DMS53 treated with DMSO at 0.1 percent for 48 hours (cell line): ENCODE measurements at regions not wholly inside any gene's neighbourhood (a gene's known extent, or its start where the extent isn't known, plus 50 kb on each side); places are given as distances from the start of the nearest gene placed in this dataset.

Experiments
- DNase-seq: peaks from one replicate; lab custom pipeline; 2025; ENCODE audit not compliant: unreplicated experiment; lab: John Stamatoyannopoulos, UW

GRCh38 chr3:147582642-147583041 lies 173.5 kb downstream of the ZIC1 start:
- DNase-seq: no peak

- no peak for DNase-seq
Measured at GRCh38 chr3:147589016-147589415, 179.9 kb downstream of the ZIC1 start.

- no peak for DNase-seq
Measured at GRCh38 chr3:147604136-147604535, 195.0 kb downstream of the ZIC1 start.

DNA sequence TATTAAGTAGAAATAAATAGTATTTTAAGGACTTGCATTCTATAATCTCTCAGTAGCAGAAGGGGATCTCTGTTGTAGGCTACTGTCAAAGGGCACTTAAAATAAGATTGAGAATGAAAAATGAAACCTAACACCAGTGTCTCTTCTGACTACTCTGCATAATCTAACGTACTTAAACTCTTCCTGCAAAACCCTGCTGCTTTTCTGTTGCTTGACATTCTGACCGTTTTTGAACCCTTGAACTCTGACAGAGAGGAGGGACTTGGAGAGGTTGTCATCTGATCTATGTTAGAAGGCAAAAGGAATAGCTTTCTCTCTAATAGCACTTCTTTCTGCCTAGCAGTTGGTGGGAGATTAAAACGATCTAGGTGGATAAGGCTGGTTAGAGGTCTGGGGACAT lies 204.6 kb downstream of the ZIC1 start:
- DNase-seq: no peak

DNA sequence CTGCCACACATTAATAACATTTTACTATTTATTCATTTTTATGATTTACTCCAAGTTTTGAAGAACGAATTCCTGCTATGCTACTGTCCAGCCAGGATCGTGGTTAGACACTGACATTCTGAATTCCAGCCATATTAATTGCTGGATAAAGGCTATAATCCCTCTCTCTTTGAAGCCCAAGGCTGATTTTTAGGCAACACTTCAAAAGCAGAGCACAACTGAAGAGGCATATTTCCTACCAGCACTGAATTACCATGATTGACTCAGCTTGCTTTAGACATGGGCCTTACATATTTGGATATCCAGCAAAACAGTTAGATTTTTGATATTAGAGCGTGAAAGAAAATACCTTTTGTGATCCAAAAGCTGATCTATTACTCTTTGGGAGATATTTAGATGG lies 205.0 kb downstream of the ZIC1 start:
- no peak for DNase-seq

DNA sequence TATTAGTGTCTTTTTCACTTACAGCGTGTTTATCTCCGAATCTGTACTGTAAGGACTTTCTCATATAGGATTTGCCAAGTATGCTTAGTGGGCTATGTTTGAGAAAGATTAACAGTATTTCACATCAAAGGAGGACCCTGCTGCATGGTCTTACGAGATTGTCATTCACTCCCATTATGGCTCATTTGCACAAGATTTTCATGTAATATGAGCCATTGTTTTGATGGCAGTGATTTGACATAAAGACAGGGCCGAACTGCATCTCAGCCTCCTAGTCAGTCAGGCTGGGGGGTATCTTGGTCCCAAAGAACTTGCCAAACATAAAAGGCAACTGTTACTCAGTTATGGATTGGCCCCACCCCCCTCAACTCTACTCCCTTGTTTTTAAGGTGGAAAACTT lies 205.9 kb downstream of the ZIC1 start:
- no peak for DNase-seq

GRCh38 chr3:147616998-147617619 lies 207.9 kb downstream of the ZIC1 start:
- DNase-seq: peak; percentile 32

DNA sequence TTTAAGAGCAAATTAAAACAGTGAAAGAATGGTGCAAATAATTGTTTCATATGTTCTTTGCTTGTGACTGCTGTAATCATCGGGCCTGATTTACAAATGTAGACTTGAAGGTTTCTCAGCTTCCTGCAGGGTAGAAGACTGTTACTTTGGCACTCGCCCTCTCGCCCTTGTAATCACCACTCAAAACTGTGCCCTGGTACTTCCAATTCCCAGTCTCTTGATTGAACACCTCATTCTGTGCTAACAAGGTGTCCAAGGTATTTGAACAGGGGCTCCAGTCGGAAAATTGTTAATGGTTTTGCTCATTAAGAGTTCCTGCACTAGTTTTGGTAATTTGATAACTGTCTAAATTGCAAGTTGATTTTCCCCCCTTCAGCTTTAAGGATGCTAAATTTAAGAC lies 209.5 kb downstream of the ZIC1 start:
- DNase-seq: no peak

GRCh38 chr3:147619921-147620560 lies 210.9 kb downstream of the ZIC1 start:
- DNase-seq: no peak

- DNase-seq: no peak
Measured at GRCh38 chr3:147620906-147621305, 211.7 kb downstream of the ZIC1 start.

DNA sequence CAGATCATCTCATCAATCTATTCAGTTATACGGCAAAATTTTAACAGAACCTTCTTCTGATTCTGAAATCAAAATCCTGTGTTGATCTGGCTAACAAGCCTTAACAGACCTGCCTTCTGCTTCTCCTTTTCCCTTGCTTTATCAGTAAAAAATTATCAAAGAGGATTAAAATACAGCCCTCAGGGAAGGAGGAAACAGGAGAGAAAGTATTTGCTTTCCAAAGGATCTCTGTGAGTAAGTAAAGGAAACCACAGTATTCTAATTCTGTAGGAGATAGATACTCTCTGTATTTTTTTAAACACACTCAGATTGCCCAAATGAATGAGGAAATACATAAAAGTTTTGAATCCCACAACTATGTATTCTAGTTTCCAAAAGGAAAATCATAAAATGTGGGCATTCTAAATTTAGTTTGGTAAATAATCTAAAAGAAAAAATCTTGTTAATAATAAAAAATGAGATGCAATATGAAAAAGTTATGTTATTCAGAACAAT lies 221.8 kb downstream of the ZIC1 start:
- DNase-seq: no peak

GRCh38 chr3:147640781-147641180 lies 231.6 kb downstream of the ZIC1 start:
- DNase-seq: no peak

- no peak for DNase-seq
Measured at GRCh38 chr3:147645761-147646160, 236.6 kb downstream of the ZIC1 start.

DNA sequence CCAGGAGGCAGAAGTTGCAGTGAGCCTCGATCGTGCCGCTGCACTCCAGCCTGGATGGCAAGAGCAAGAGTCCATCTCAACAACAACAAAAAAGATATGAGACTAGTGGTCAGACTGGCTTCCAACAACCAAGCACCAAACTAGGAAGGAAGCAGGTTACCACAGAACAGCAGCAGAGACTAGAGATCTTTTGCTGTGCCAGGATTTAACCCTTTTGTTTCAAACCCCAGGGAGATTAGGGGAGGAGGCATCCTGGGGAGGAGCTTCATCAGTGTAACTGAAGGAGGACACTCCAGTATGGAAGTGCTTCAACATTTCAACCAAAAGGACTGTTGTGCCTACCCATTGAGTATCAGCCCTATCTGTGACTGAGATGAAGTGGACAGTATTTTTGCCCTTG lies 240.3 kb downstream of the ZIC1 start:
- DNase-seq: no peak

GRCh38 chr3:147651107-147651778 lies 242.1 kb downstream of the ZIC1 start:
- no peak for DNase-seq

GRCh38 chr3:147652651-147653366 lies 243.6 kb downstream of the ZIC1 start:
- no peak for DNase-seq

DNA sequence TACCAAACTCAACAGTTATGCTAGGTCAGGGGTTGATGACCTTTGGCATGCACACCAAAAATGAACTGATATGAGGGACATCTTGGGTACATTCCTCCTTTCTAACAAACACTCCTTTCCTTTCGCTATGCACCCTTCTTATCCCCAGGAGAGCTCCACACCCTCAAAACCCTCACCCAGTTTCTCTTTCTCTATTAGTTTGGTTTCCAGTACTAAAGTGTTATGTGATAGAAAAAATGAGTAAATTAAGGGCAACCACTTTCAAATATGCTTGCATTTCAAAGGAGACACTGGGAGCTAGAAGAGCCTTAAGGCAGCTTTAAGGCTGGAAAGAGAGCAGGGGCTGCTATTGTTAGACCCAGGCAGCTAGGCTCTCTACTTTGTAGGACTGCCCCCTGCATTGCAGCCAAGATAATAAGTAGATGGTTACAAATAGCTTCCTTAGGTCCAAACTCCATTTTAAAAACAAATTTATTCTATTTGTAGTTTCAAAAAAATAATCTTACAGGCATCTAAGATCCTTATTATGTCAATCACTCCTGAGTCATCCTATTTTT lies 244.3 kb downstream of the ZIC1 start:
- no peak for DNase-seq

DNA sequence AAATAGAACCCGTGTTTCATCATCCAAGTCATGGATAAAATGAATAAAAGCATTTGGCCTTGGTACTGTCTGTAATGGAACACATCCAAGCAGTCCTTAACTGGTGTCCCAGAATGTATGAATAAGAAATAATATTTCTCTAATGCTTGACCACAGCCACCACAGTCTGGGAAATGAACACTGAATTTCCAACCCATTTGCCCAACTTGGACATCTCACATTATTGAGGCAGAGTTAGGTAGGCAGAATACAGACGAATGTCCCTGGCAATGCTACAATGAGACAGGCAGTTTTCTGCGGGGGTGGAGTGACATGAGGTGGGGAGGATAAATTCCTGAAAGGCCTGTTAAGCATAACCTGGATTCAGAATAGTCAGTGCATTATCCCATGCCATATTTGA lies 245.7 kb downstream of the ZIC1 start:
- no peak for DNase-seq

- no peak for DNase-seq
Measured at GRCh38 chr3:147655236-147655635, 246.1 kb downstream of the ZIC1 start.

GRCh38 chr3:147656023-147656422 lies 246.9 kb downstream of the ZIC1 start:
- DNase-seq: no peak

GRCh38 chr3:147661916-147662315 lies 252.8 kb downstream of the ZIC1 start:
- DNase-seq: no peak
